Ureter (tissue), 1 donor: ENCODE measurements at regions not wholly inside any gene's neighbourhood (a gene's known extent, or its start where the extent isn't known, plus 50 kb on each side); places are given as distances from the start of the nearest gene placed in this dataset.
"Not testable (repeated sequence)": the region's sequence is repeated elsewhere in the genome, so short reads cannot be mapped to it uniquely, and the experiment has no call there.

Source experiments
- DNase-seq: peaks from one replicate; pipeline ENCODE4 v3.0.0-alpha.2; 2020; ENCODE audit warnings: low spot score
- donor health status: DM: yes; HTN: yes; CAD: no.

DNA sequence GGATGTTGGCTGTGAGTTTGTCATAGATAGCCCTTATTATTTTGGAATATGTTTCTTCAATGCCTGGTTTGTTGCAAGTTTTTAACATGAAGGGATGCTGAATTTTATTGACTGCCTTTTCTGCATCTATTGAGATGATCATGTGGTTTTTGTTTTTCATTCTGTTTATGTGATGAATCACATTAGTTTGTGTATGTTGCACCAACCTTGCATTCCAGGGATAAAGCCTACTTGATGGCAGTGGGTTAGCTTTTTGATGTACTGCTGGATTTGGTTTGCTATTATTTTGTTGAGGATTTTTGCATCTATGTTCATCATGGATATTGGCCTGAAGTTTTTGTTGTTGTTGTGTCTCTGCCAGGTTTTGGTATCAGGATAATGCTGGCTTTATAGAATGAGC lies 225.6 kb downstream of the PCSK1 start:
- DNase-seq = no peak

GRCh38 chr5:96203761-96204160 lies 229.3 kb downstream of the PCSK1 start:
- DNase-seq = no peak

GRCh38 chr5:96201503-96201902 lies 231.5 kb downstream of the PCSK1 start:
- DNase-seq = no peak

DNA sequence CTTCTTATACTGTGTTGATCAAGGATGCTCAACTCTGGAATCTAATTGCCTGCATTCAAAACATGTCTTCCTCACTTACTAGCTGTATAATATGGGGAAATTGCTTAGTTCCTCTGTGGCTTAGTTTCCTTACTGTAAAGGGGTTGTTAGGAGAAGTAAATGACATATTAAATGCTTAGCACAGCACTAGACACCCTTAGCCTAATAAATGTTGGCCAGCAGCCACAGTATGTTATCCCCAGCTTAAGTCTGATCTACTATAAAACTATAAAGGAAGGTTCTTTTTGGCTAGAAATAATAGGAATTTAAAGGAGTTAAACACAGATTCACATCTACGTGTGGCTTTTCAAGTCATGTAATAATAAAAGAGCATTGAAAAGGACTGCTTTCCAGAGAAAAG lies 232.4 kb downstream of the PCSK1 start:
- no peak for DNase-seq

DNA sequence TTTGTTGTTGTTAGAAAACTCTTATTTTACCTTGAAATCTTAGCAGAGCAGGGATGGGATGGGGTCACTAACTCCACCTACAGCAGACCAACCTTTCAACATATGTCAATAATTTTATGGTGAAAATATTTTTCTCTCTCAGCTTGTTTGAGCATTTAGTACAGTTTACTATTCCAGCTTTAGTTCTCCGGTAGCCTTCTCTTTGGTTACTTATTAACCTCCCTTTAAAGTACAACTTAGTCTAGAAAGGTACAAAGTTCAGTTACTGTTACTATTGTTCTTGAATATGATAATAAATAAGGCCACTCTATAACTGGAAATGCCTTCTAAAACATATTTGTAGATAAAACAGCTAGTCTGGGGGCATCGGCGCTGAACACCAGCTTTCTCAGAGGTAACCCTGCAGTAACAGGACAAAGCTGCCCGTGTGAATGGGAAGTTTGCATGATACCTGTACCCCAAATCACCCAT lies 233.3 kb downstream of the PCSK1 start:
- DNase-seq = no peak

DNA sequence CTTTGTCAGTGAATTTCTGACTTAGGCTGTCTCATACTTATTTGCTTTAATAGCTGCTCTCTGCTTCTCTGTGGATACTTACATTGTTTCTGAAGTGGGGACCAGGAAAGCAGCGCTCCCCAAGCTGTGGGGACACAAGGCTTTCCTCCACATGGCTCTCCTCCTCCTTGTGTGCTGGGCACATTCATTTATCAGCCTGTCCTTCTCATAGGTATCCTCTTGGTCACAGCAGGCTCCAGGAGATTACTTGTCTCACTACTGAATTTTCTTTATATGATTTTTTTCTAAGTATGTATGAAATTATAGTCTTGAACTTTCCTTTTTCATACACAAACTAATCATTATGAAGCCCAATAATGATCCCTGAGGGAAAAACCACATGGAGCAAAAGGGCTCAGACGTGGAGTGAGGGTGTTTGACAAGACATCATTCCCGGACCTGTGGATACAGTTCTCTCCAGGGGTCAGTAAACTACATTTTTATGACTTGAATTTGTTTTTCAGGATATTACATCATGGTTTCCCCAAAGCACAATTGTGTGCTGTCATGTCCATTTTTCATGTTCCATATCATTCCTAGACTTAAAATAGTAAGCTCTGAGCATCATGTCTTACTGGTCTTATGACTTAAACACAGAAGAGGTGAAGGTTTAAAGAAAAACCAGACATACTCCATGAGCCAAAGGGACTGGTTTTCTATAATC lies 234.5 kb downstream of the PCSK1 start:
- DNase-seq = no peak

- not testable (repeated sequence) for DNase-seq
Observed at GRCh38 chr5:96197767-96198166, 235.3 kb downstream of the PCSK1 start.

- no peak for DNase-seq
Observed at GRCh38 chr5:96197347-96197746, 235.7 kb upstream of the ELL2 start.

DNA sequence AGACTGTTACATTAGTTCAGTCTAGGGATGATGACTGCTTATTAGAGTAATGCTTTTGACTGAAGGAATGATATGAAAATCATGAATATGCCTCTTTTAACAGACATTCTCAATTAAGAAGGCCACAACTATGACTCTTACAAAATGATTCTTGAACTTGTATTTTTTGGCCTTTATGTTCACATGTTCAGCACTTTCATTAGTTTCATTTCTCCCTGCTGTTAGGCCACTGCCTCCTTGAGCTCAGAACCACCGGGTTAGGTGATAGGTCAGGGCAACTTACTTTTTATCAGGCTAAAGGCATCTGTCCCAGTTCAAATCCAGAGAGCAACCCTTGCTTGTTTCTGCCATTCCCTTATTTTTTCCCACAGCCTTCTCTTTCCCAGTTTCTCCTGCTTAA lies 235.2 kb upstream of the ELL2 start:
- no peak for DNase-seq

GRCh38 chr5:96196407-96196806 lies 234.8 kb upstream of the ELL2 start:
- DNase-seq = no peak

- DNase-seq = no peak
Observed at GRCh38 chr5:96195123-96195522, 233.5 kb upstream of the ELL2 start.

DNA sequence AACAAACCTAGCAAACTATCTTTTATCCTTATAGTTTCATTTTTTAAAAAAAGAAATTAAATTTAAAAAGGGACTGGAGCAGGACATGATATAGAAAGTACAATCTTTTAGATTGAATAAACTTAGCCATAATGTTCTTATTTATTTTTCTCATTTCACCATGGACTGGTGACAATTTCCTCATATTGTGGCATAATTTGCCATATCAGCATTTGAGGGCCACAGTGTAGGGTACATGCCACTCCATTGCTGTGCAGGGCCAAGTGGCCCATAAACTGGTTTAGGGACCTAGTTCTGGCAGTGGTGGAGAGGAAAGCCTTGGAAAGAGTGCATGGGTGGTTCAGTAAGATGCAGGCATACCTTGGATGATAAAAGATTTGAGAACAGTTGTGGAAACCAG lies 232.9 kb upstream of the ELL2 start:
- DNase-seq = no peak

DNA sequence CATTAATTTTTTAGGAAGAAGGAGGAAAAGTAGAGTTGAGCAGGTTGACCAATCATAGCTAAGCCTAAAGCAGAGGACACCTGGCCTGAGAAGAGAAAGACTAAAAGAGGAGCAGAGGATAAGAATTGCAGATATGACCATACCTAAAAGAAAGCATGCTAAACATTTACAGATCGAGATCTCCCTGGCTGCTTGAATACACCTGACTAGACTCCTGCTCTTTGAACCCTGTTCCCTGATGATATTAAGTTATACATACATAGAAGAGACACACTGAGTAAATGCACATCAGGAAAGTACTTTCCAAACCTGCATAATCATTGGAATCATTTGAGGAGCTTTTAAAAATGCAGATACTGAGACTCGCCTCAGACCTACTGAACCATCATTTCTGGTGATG lies 232.3 kb upstream of the ELL2 start:
- DNase-seq = no peak

DNA sequence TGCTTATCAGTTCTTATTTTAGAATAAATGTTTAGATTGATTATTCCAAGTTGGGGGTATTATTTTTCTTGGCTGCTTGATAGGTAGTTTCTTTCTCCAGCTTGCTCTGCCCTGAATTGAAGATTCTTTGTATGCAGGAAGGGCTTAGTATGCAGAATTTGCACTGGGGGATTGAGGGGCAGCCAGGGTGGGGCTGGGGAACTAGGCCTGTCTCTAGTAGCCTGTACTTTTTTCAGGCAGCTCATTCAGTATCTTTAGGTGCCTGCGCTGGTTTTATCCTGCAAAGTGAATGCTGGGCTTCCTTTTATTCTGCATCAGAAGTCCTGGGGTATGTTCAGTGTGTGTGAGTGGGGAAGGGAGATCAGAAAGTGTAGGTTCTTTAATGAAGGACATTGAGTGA lies 228.3 kb upstream of the ELL2 start:
- no peak for DNase-seq

- DNase-seq = no peak
Observed at GRCh38 chr5:96189028-96189826, 227.6 kb upstream of the ELL2 start.

- DNase-seq = no peak
Observed at GRCh38 chr5:96187309-96188027, 225.8 kb upstream of the ELL2 start.

- DNase-seq = not testable (repeated sequence)
Observed at GRCh38 chr5:96184510-96184909, 222.9 kb upstream of the ELL2 start.

- DNase-seq = no peak
Observed at GRCh38 chr5:96180684-96181435, 219.2 kb upstream of the ELL2 start.

DNA sequence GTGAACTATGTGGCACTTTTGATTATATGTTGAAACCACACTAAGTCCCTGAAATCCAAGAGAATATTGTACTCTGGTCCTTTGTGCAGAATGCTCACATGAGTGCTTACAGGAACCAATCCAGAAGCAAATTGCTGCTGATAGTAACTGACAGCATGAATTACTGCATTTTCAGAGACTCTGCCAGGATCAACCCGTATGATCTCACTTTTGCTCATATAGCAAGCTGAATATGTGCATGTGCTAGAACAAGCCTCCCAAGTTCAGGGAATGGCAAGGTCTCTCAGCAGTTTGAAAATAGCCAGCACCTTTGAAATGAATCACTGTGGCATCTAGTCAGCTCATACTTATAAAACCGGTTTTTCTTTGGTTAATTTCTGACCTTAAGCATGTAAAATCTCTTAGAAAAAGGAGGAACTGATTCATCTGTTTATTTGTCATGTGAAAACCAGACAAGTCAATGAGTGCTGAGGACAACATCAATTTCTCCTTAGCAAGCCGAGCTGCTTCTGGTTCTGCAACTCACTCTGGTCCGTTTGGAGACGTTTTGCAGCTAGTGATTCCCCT lies 215.7 kb upstream of the ELL2 start:
- peak; percentile 56 for DNase-seq

- DNase-seq = no peak
Observed at GRCh38 chr5:96176022-96176421, 214.4 kb upstream of the ELL2 start.

DNA sequence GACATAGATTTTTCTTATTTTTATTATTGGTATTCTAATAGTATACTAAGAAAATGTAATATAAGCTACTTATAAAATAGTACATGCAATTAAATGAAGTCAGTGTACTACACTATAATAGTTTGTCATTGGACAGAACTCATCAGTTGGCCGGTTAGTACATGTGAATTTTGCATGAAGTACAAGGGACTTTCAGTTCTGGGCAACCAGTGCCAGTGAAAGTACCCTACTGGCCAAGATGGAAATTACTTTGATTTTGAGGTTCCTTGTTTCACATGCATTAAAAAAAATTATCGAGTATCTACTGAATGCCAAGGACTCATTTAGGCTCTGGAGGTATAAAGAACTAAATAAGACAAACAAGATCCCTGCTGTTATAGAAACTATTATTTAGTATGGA lies 213.4 kb upstream of the ELL2 start:
- no peak for DNase-seq

GRCh38 chr5:96173366-96173765 lies 211.7 kb upstream of the ELL2 start:
- DNase-seq = no peak
